Chondrocyte (in vitro differentiated cells): ENCODE measurements at regions not wholly inside any gene's neighbourhood (a gene's known extent, or its start where the extent isn't known, plus 50 kb on each side); places are given as distances from the start of the nearest gene placed in this dataset.

ENCODE experiments used
- DNase-seq: peaks from one replicate; pipeline ENCODE4 v3.0.0; 2021; ENCODE audit warnings: mixed read lengths, low spot score
- H3K27ac Mint-ChIP-seq: one replicate; pipeline ENCODE4 v1.8.0; 2021; ENCODE audit warnings: mild to moderate bottlenecking, moderate library complexity, mixed read lengths; ENCODE audit not compliant: unreplicated experiment
- H3K27me3 Mint-ChIP-seq: 2 replicates; pipeline ENCODE4 v1.8.0; 2021; ENCODE audit warnings: low read depth, mixed read lengths
- H3K36me3 Mint-ChIP-seq: 2 replicates; pipeline ENCODE4 v1.8.0; 2021; ENCODE audit warnings: low read depth, mixed read lengths
- H3K4me1 Mint-ChIP-seq: 2 replicates; pipeline ENCODE4 v1.8.0; 2021; ENCODE audit warnings: low read depth, mild to moderate bottlenecking, mixed read lengths
- H3K4me3 Mint-ChIP-seq: one replicate; pipeline ENCODE4 v1.8.0; 2021; ENCODE audit warnings: mild to moderate bottlenecking, moderate library complexity, mixed read lengths; ENCODE audit not compliant: unreplicated experiment
- H3K9me3 Mint-ChIP-seq: 2 replicates; pipeline ENCODE4 v1.8.0; 2021; ENCODE audit warnings: low read depth, mixed read lengths
- TF ChIP-seq, protein P1 (sequence below): fragments of 200-600 bp; sonication (generic); IDR thresholded peaks from 2 replicates; pipeline ENCODE4 v1.5.0; 2021; ENCODE audit warnings: antibody characterized with exemption, mild to moderate bottlenecking, moderate library complexity

DNA sequence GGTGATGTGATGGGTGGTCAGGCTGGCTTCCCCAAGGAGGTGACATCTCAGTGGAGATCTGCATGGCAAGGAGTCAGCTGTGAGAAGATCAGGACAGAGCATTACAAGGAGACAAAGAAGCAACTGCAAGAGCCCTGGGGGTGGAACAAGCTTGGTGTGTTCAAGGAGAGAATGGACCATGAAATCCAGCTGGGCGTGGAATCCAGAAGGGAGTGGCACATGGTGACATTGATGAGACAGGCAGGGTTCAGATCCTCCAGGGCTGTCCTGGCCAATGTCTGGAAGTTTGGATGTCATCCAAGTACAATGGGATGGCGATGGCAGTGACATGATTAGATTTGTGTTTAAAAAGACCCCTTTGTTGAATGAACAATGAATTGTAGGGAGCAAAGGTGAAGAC, 175.6 kb downstream of the MACROH2A1 start:
- H3K36me3 Mint-ChIP-seq = no peaks in the 10 kb centered on the region
- TF ChIP-seq, protein P1, sequence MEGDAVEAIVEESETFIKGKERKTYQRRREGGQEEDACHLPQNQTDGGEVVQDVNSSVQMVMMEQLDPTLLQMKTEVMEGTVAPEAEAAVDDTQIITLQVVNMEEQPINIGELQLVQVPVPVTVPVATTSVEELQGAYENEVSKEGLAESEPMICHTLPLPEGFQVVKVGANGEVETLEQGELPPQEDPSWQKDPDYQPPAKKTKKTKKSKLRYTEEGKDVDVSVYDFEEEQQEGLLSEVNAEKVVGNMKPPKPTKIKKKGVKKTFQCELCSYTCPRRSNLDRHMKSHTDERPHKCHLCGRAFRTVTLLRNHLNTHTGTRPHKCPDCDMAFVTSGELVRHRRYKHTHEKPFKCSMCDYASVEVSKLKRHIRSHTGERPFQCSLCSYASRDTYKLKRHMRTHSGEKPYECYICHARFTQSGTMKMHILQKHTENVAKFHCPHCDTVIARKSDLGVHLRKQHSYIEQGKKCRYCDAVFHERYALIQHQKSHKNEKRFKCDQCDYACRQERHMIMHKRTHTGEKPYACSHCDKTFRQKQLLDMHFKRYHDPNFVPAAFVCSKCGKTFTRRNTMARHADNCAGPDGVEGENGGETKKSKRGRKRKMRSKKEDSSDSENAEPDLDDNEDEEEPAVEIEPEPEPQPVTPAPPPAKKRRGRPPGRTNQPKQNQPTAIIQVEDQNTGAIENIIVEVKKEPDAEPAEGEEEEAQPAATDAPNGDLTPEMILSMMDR = no peak
- H3K4me3 Mint-ChIP-seq = no peak overlapping the region
- no peak overlapping the region for H3K27ac Mint-ChIP-seq
- no peaks in the 10 kb centered on the region for H3K9me3 Mint-ChIP-seq
- H3K27me3 Mint-ChIP-seq = peaks cover 19% of the 10 kb centered on the region
- H3K4me1 Mint-ChIP-seq = peaks cover 3% of the 10 kb centered on the region
- DNase-seq = peak; percentile 35

DNA sequence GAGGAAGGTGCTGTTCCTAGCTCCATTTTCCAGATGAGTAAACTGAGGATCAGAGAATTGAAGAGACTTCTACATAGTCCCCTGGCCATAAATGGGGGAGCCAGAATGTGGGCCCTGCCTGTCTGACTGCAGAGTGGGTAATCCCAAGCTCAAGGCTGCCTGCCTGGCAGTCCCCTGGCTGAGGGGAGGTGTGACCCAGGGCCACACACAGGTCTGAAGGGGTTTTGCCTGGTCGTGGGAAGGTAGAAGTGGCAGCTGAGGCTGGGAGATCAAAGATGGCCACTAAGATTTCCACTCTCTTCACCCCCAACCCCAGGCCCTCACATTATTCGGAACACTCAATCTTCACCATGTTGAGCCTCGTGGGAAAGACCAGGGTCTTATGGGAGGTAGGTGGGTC, 176.3 kb downstream of the MACROH2A1 start:
- TF ChIP-seq, protein P1 = no peak
- Mint-ChIP-seq H3K36me3 (no peaks in the 10 kb centered on the region), H3K4me3 (no peak overlapping the region), H3K27ac (no peak overlapping the region), H3K4me1 (peaks cover 3% of the 10 kb centered on the region), H3K9me3 (no peaks in the 10 kb centered on the region), H3K27me3 (peaks cover 19% of the 10 kb centered on the region)
- peak; percentile 30 for DNase-seq

DNA sequence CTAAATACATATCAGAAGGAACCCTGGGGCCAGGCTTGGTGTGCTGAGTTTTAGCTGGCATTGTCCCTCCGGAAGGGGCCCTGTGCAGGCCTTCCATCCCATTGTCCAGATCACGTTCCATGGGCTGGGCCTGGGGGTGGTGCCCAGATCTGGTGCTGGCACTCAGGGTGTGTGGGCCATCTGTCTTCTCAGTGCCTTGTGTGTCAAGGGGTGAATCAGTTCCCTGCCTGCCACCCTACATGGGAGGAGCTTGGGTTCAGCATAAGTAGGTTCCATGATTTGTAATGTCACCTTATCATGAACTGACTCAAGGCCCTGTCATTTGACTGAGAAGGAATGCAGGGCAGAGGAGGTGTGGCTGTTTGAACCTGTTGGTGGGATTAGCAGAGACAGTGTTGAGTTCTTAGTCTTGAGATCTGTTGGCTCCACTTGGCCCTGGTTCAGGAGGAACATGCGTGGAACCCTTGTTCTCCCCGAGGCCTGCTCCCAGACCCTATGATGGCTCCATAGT, 176.8 kb downstream of the MACROH2A1 start:
- peak; percentile 55 for DNase-seq
- no peaks in the 10 kb centered on the region for H3K36me3 Mint-ChIP-seq
- peaks cover 19% of the 10 kb centered on the region for H3K27me3 Mint-ChIP-seq
- TF ChIP-seq, protein P1 = no peak
- H3K4me3 Mint-ChIP-seq = no peak overlapping the region
- no peaks in the 10 kb centered on the region for H3K9me3 Mint-ChIP-seq
- peaks cover 3% of the 10 kb centered on the region for H3K4me1 Mint-ChIP-seq
- no peak overlapping the region for H3K27ac Mint-ChIP-seq

DNA sequence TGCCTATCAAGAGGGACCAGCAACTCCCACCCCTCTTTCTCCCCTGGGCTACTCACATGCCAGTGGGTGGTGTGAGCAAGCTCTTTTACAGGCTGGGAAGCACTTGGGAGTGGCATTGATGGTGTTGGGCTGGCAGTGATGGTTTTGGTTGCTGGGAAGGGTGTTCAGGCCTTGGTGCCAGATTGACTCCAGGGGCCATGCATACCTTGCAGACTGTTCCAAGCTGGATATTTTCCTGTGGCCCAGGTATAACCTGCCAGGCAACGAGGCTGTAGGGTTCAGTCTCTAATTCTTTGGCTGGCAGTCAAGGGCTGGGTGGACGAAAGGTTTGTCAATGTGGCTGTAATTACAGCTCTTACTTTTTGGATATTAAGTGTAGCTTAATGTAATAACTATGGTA, 177.3 kb downstream of the MACROH2A1 start:
- H3K9me3 Mint-ChIP-seq = no peaks in the 10 kb centered on the region
- no peaks in the 10 kb centered on the region for H3K36me3 Mint-ChIP-seq
- TF ChIP-seq, protein P1 = no peak
- no peak overlapping the region for H3K27ac Mint-ChIP-seq
- peak; percentile 30 for DNase-seq
- peaks cover 3% of the 10 kb centered on the region for H3K4me1 Mint-ChIP-seq
- no peak overlapping the region for H3K4me3 Mint-ChIP-seq
- H3K27me3 Mint-ChIP-seq = peaks cover 19% of the 10 kb centered on the region

DNA sequence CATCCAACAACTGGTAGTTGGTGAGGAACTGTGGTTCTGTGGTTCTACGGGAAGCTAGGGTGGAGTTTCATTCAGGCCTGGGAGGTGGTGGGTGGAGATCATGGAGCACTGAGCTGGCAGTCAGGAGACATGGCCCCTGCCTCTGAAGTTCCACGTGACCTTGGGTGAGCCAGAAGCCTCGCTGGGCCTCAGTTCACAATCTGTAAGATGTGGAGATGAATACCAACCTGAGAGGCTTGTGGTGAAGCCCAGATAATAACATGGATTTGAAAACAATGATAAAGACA, 177.9 kb downstream of the MACROH2A1 start:
- no peak overlapping the region for H3K27ac Mint-ChIP-seq
- H3K4me1 Mint-ChIP-seq = peaks cover under 1% of the 10 kb centered on the region
- H3K36me3 Mint-ChIP-seq = no peaks in the 10 kb centered on the region
- TF ChIP-seq, protein P1 = no peak
- DNase-seq = peak; percentile 22
- H3K27me3 Mint-ChIP-seq = peaks cover 19% of the 10 kb centered on the region
- no peaks in the 10 kb centered on the region for H3K9me3 Mint-ChIP-seq
- no peak overlapping the region for H3K4me3 Mint-ChIP-seq
